HuH-7 (cell line): ENCODE measurements at regions not wholly inside any gene's neighbourhood (a gene's known extent, or its start where the extent isn't known, plus 50 kb on each side); places are given as distances from the start of the nearest gene placed in this dataset.

Source experiments
- DNase-seq: peaks from one replicate; pipeline ENCODE4 v3.0.0; 2011; ENCODE audit warnings: low spot score

- DNase-seq = no peak
Measured at GRCh38 chr17:79539944-79540705, 70.7 kb downstream of the RBFOX3 start.

GRCh38 chr17:79538291-79538690, 72.6 kb downstream of the RBFOX3 start:
- no peak for DNase-seq

- DNase-seq = no peak
Measured at GRCh38 chr17:79537686-79538085, 73.2 kb downstream of the RBFOX3 start.

GRCh38 chr17:79537061-79537460, 73.8 kb downstream of the RBFOX3 start:
- no peak for DNase-seq

GRCh38 chr17:79536212-79536840, 74.5 kb downstream of the RBFOX3 start:
- DNase-seq = no peak

- DNase-seq = no peak
Measured at GRCh38 chr17:79535728-79536025, 75.2 kb downstream of the RBFOX3 start.

GRCh38 chr17:79534851-79535727, 75.8 kb downstream of the RBFOX3 start:
- no peak for DNase-seq

- no peak for DNase-seq
Measured at GRCh38 chr17:79534111-79534510, 76.7 kb downstream of the RBFOX3 start.

GRCh38 chr17:79533116-79533515, 77.7 kb downstream of the RBFOX3 start:
- no peak for DNase-seq

GRCh38 chr17:79532107-79532790, 78.6 kb downstream of the RBFOX3 start:
- no peak for DNase-seq

GRCh38 chr17:79531191-79532095, 79.4 kb downstream of the RBFOX3 start:
- no peak for DNase-seq

GRCh38 chr17:79530361-79531105, 80.3 kb downstream of the RBFOX3 start:
- no peak for DNase-seq

- no peak for DNase-seq
Measured at GRCh38 chr17:79529661-79530081, 81.2 kb downstream of the RBFOX3 start.

GRCh38 chr17:79528592-79529125, 82.2 kb downstream of the RBFOX3 start:
- no peak for DNase-seq

GRCh38 chr17:79527306-79527705, 83.5 kb downstream of the RBFOX3 start:
- DNase-seq = no peak

- DNase-seq = no peak
Measured at GRCh38 chr17:79525793-79526677, 84.8 kb downstream of the RBFOX3 start.

GRCh38 chr17:79524213-79525187, 86.4 kb downstream of the RBFOX3 start:
- DNase-seq = no peak

- DNase-seq = no peak
Measured at GRCh38 chr17:79522414-79522813, 88.4 kb downstream of the RBFOX3 start.
